Mesenchymal stem cell (in vitro differentiated cells and primary cell): ENCODE measurements at regions not wholly inside any gene's neighbourhood (a gene's known extent, or its start where the extent isn't known, plus 50 kb on each side); places are given as distances from the start of the nearest gene placed in this dataset.

Experiments
- DNase-seq: peaks from one replicate; pipeline ENCODE4 v3.0.0-alpha.2; 2013
- H2AFZ ChIP-seq: one replicate; pipeline ENCODE4 v1.6.1; 2013; ENCODE audit warnings: low read depth, mild to moderate bottlenecking, control low read depth, inconsistent platforms, low read length, moderate library complexity
- H2AK5ac ChIP-seq: 2 replicates; pipeline ENCODE4 v1.6.1; 2013; ENCODE audit warnings: low read length, moderate library complexity, mild to moderate bottlenecking, inconsistent platforms; ENCODE audit not compliant: severe bottlenecking
- H2BK120ac ChIP-seq: one replicate; pipeline ENCODE4 v1.6.1; 2013; ENCODE audit warnings: low read depth, mild to moderate bottlenecking, inconsistent platforms, low read length, moderate library complexity
- H2BK12ac ChIP-seq, 2 experiments: one replicate each; pipeline ENCODE4 v1.6.1; 2013; ENCODE audit warnings: inconsistent platforms in 2 of 2, low read length in 2 of 2, mild to moderate bottlenecking in 2 of 2, moderate library complexity in 2 of 2, control low read depth in 1 of 2
- H2BK15ac ChIP-seq: one replicate; pipeline ENCODE4 v1.6.1; 2013; ENCODE audit warnings: mild to moderate bottlenecking, low read depth, inconsistent platforms; ENCODE audit not compliant: poor library complexity, severe bottlenecking
- H2BK5ac ChIP-seq: 2 replicates; pipeline ENCODE4 v1.6.1; 2013; ENCODE audit warnings: low read depth, mild to moderate bottlenecking, low read length, control low read depth, inconsistent platforms; ENCODE audit not compliant: poor library complexity, severe bottlenecking
- H3K14ac ChIP-seq, 2 experiments: one replicate each; pipeline ENCODE4 v1.6.1; 2013; ENCODE audit warnings: inconsistent platforms in 2 of 2, low read length in 2 of 2, control low read depth in 1 of 2, mild to moderate bottlenecking in 1 of 2, moderate library complexity in 1 of 2
- H3K18ac ChIP-seq, 2 experiments: one replicate each; pipeline ENCODE4 v1.6.1; 2013; ENCODE audit warnings: inconsistent platforms in 2 of 2, low read length in 2 of 2, control low read depth in 1 of 2, low read depth in 1 of 2, mild to moderate bottlenecking in 1 of 2
- H3K23ac ChIP-seq, 2 experiments: one replicate each; pipeline ENCODE4 v1.6.1; 2013; ENCODE audit warnings: inconsistent platforms in 2 of 2, low read length in 2 of 2, mild to moderate bottlenecking in 2 of 2, moderate library complexity in 2 of 2, control low read depth in 1 of 2
- H3K27ac ChIP-seq: 2 replicates; pipeline ENCODE4 v1.5.1; 2013; ENCODE audit warnings: mild to moderate bottlenecking, moderate library complexity, low read length, control low read depth, inconsistent platforms; ENCODE audit not compliant: poor library complexity, severe bottlenecking
- H3K27me3 ChIP-seq, 2 experiments: 2 replicates each; pipeline versions ENCODE4 v1.6.1 to v1.7.0; 2013; ENCODE audit warnings: low read length in 2 of 2, mild to moderate bottlenecking in 2 of 2, moderate library complexity in 2 of 2, control low read depth in 1 of 2, inconsistent platforms in 1 of 2; ENCODE audit not compliant: control insufficient read depth in 1 of 2, insufficient read depth in 1 of 2
- H3K36me3 ChIP-seq, 2 experiments: 2 replicates each; pipeline versions ENCODE4 v1.6.1 to v1.7.0; 2013; ENCODE audit warnings: low read length in 2 of 2, control low read depth in 1 of 2, inconsistent platforms in 1 of 2, low read depth in 1 of 2, mild to moderate bottlenecking in 1 of 2; ENCODE audit not compliant: insufficient read depth in 2 of 2, control insufficient read depth in 1 of 2
- H3K4ac ChIP-seq, 2 experiments: one replicate each; pipeline ENCODE4 v1.6.1; 2013; ENCODE audit warnings: inconsistent platforms in 2 of 2, low read length in 2 of 2, mild to moderate bottlenecking in 2 of 2, moderate library complexity in 2 of 2, control low read depth in 1 of 2, low read depth in 1 of 2
- H3K4me1 ChIP-seq: 2 replicates; pipeline ENCODE4 v1.6.1; 2013; ENCODE audit warnings: low read depth, low read length, control low read depth; ENCODE audit not compliant: control insufficient read depth, insufficient read depth
- H3K4me2 ChIP-seq: 2 replicates; pipeline ENCODE4 v1.6.1; 2013; ENCODE audit warnings: low read length, mild to moderate bottlenecking, inconsistent platforms; ENCODE audit not compliant: poor library complexity, severe bottlenecking
- H3K4me3 ChIP-seq, 2 experiments: 2 replicates each; pipeline versions ENCODE4 v1.5.1 to v1.7.0; 2013; ENCODE audit warnings: low read length in 2 of 2, mild to moderate bottlenecking in 2 of 2, control low read depth in 1 of 2, low read depth in 1 of 2; ENCODE audit not compliant: insufficient read depth in 1 of 2
- H3K79me1 ChIP-seq: replicated peaks from 2 replicates; pipeline ENCODE4 v1.6.1; 2013; ENCODE audit warnings: mild to moderate bottlenecking, control low read depth, low read length, inconsistent platforms; ENCODE audit not compliant: poor library complexity, severe bottlenecking
- H3K9ac ChIP-seq: 2 replicates; pipeline ENCODE4 v1.7.0; 2013; ENCODE audit warnings: mild to moderate bottlenecking, low read length, moderate library complexity
- H3K9me3 ChIP-seq: 2 replicates; pipeline ENCODE4 v1.7.0; 2013; ENCODE audit warnings: mild to moderate bottlenecking, low read length; ENCODE audit not compliant: control insufficient read depth
- H4K8ac ChIP-seq: one replicate; pipeline ENCODE4 v1.6.1; 2013; ENCODE audit warnings: inconsistent platforms, mild to moderate bottlenecking, low read length, moderate library complexity
- H4K91ac ChIP-seq: one replicate; pipeline ENCODE4 v1.6.1; 2013; ENCODE audit warnings: mild to moderate bottlenecking, low read length, inconsistent platforms
- WGBS: methylation state at CpG from one replicate; pipeline ENCODE4 v1.1.7; 2013; ENCODE audit warnings: mixed read lengths; 5-methylcytosine and 5-hydroxymethylcytosine counted together

- no peak for DNase-seq
- no peak overlapping the region for H4K91ac ChIP-seq
- no peak overlapping the region for H2AFZ ChIP-seq
- no peaks in the 10 kb centered on the region for H3K9me3 ChIP-seq
- H3K4me2 ChIP-seq = no peak overlapping the region
- no peak overlapping the region for H3K4ac ChIP-seq
- no peak overlapping the region for H4K8ac ChIP-seq
- H2BK5ac ChIP-seq = no peak overlapping the region
- H3K4me1 ChIP-seq = no peaks in the 10 kb centered on the region
- H3K18ac ChIP-seq = no peak overlapping the region
- H2BK12ac ChIP-seq = no peak overlapping the region
- no peak overlapping the region for H3K27ac ChIP-seq
- no peaks in the 10 kb centered on the region for H3K79me1 ChIP-seq
- H3K14ac ChIP-seq = no peak overlapping the region
- H3K23ac ChIP-seq = no peak overlapping the region
- no peak overlapping the region for H3K4me3 ChIP-seq
- 94% methylated on average over 5 of the region's 5 CpGs for WGBS
- no peak overlapping the region for H3K9ac ChIP-seq
- no peaks in the 10 kb centered on the region for H3K27me3 ChIP-seq
- H2AK5ac ChIP-seq = no peak overlapping the region
- no peak overlapping the region for H2BK15ac ChIP-seq
- H2BK120ac ChIP-seq = no peak overlapping the region
- H3K36me3 ChIP-seq = no peaks in the 10 kb centered on the region
Observed at GRCh38 chr5:88952996-88953643, 70.1 kb upstream of the MEF2C start.

DNA sequence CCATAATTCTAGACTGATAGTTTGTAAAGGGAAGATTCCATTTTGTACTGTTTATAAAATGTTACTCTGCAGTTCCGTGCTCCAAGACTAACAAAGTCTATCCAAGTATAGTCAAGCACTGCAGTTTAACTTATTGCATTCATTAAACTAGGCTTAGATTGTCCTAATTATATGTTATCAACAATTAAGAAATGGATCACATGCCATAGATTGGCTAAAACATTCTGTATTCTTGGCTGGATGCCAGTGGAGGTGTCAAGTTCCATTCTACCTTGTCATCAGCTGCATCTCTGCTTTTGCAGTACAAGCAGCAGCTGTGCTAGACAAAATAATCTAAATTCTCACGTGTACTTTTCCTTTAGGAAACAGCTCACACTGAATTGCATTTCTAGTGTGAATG is 69.4 kb upstream of the MEF2C start:
- H2BK120ac ChIP-seq = no peak overlapping the region
- DNase-seq = peak; percentile 37
- H3K27me3 ChIP-seq = no peaks in the 10 kb centered on the region
- H3K23ac ChIP-seq = no peak overlapping the region
- H2AFZ ChIP-seq = no peak overlapping the region
- no peak overlapping the region for H2BK12ac ChIP-seq
- H3K4me3 ChIP-seq = no peak overlapping the region
- no peaks in the 10 kb centered on the region for H3K79me1 ChIP-seq
- H2BK15ac ChIP-seq = no peak overlapping the region
- H3K27ac ChIP-seq = no peak overlapping the region
- H3K4me1 ChIP-seq = no peaks in the 10 kb centered on the region
- H4K91ac ChIP-seq = no peak overlapping the region
- H4K8ac ChIP-seq = no peak overlapping the region
- H3K36me3 ChIP-seq = no peaks in the 10 kb centered on the region
- 86% methylated on average over 1 of the region's 2 CpGs for WGBS
- H3K4me2 ChIP-seq = no peak overlapping the region
- H3K9me3 ChIP-seq = no peaks in the 10 kb centered on the region
- no peak overlapping the region for H3K9ac ChIP-seq
- no peak overlapping the region for H2AK5ac ChIP-seq
- H3K14ac ChIP-seq = no peak overlapping the region
- H3K18ac ChIP-seq = no peak overlapping the region
- no peak overlapping the region for H2BK5ac ChIP-seq
- H3K4ac ChIP-seq = no peak overlapping the region

DNA sequence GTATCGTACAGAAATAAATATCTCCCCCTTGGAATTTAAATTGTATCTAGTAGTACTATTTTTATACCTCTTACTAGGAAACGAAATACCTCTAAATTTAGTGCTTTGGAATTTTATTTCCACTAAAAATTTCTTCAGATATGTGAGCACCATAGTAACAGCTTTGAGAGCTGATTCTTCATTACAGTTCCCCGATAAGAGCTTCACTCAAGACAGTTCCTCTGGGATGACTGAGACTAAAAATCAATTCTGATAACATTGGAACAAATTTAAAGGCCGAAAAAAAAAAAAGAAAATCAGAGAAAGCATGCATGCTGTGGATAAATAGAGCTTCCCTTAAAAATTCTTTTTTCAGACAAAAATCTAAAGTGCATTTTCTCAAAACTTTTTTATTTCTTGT is 68.5 kb upstream of the MEF2C start:
- Histone ChIP-seq H3K27me3 (no peaks in the 10 kb centered on the region), H2BK12ac (no peak overlapping the region), H3K79me1 (no peaks in the 10 kb centered on the region), H2AK5ac (no peak overlapping the region), H2AFZ (no peak overlapping the region), H3K4me3 (no peak overlapping the region), H2BK15ac (no peak overlapping the region), H3K4me1 (no peaks in the 10 kb centered on the region), H3K23ac (no peak overlapping the region), H4K91ac (no peak overlapping the region), H3K4ac (no peak overlapping the region), H3K4me2 (no peak overlapping the region), H3K14ac (no peak overlapping the region), H2BK5ac (no peak overlapping the region), H3K36me3 (no peaks in the 10 kb centered on the region), H4K8ac (no peak overlapping the region), H3K27ac (no peak overlapping the region), H3K9ac (no peak overlapping the region), H2BK120ac (no peak overlapping the region), H3K18ac (no peak overlapping the region), H3K9me3 (no peaks in the 10 kb centered on the region)
- no peak for DNase-seq
- WGBS = 75% methylated on average over 1 of the region's 4 CpGs

DNA sequence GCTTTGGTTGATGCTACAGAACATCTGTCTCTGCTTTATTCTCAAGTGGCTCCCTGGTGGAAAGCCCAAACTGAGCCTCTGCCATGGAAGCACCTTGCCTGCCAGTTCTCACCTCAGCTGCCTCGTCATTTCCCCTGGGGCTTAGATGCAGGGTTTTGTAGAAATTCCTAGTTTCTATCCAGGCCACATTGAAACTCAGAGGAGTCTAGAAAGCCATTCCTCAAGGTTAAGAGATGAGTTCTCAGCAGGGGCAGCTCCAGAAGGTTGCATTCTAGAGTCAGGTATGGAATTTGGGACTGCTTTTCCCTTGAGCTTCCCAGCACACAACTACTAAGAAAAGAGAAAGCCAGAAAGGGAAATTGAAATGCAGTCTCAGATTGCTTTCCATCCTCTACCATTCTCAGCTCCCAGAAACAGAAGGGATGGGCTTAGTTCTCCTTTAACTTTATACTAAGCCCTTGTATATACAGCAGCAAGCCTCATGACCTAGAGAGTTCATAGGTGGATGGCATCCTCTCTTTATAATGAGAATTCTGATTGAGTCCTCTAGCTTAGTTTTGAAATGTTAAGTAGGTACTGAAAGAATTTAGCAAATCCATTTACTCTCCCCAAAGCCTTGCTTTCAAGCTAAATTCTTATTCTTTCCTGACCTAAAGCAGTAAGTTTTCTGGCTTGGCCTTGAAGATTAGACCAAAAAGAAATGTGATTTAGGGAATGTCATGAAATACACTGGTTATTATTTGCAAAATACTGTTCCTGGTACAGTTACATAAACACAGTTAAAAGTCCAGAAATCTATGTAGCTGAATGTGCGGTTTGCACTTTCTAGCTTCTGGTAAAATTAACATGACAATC is 66.0 kb upstream of the MEF2C start:
- Histone ChIP-seq H4K91ac (no peak overlapping the region), H3K4me1 (no peaks in the 10 kb centered on the region), H2BK120ac (no peak overlapping the region), H2AFZ (no peak overlapping the region), H3K23ac (no peak overlapping the region), H3K4me3 (no peak overlapping the region), H2AK5ac (no peak overlapping the region), H3K18ac (no peak overlapping the region), H3K36me3 (no peaks in the 10 kb centered on the region), H4K8ac (no peak overlapping the region), H3K14ac (no peak overlapping the region), H3K27me3 (no peaks in the 10 kb centered on the region), H3K4me2 (no peak overlapping the region), H3K27ac (no peak overlapping the region), H2BK15ac (no peak overlapping the region), H2BK5ac (no peak overlapping the region), H2BK12ac (no peak overlapping the region), H3K9ac (no peak overlapping the region), H3K9me3 (no peaks in the 10 kb centered on the region), H3K4ac (no peak overlapping the region), H3K79me1 (no peaks in the 10 kb centered on the region)
- no peak for DNase-seq
- 92% methylated on average over 1 of the region's 2 CpGs for WGBS
